ENCODE measurements at regions not wholly inside any gene's neighbourhood (a gene's known extent, or its start where the extent isn't known, plus 50 kb on each side); places are given as distances from the start of the nearest gene placed in this dataset.

GRCh38 chr5:124459984-124460383, 286.5 kb downstream of the ZNF608 start:
- DNase-seq = no peak

GRCh38 chr5:124457901-124458300, 288.5 kb downstream of the ZNF608 start:
- DNase-seq = no peak

- no peak for DNase-seq
Measured at GRCh38 chr5:124457101-124457500, 289.3 kb downstream of the ZNF608 start.

- no peak for DNase-seq
Measured at GRCh38 chr5:124456249-124456648, 290.2 kb downstream of the ZNF608 start.

DNA sequence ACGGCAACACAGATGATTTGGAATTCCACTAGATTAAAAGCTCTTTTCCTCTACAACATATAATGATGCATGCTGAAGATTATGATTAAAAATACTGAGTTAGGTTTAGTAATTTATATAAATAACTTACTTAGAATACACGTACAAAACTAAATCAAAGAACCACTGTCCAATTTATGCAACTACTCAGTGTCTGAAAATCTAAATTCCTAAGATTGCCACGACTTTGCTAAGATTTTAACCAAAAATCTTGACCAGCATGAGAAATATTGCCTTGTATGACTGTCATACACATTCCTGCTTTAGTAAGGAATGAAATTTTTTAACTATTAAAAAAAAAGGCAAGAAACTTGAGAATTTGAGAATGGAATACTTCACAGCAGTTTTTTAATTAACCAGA, 292.4 kb downstream of the ZNF608 start:
- no peak for DNase-seq

- no peak for DNase-seq
Measured at GRCh38 chr5:124453221-124454051, 293.0 kb downstream of the ZNF608 start.

- no peak for DNase-seq
Measured at GRCh38 chr5:124452412-124452811, 294.0 kb downstream of the ZNF608 start.

- no peak for DNase-seq
Measured at GRCh38 chr5:124451721-124452383, 294.6 kb downstream of the ZNF608 start.

DNA sequence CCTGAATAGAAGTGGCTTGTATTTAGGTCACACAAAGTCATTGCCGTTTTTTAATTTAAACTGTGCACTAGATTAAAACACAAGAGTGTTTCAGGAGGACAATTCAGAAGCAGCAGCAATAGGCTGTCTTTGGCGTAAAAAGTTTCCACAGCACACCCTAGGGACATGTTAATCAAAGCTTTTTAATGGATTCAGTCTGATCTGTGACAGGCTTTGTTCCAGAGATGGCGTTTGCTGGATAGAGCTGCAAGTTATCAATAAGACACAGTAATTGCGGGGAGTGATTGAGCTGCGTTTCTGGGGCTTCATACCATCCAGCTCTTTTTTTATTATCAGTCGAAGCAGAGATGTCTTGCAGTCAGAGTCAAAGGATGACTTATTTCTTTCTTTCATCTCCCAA, 300.3 kb downstream of the ZNF608 start:
- DNase-seq = no peak

- no peak for DNase-seq
Measured at GRCh38 chr5:124445070-124445619, 301.3 kb downstream of the ZNF608 start.

GRCh38 chr5:124444147-124444775, 302.2 kb downstream of the ZNF608 start:
- no peak for DNase-seq

DNA sequence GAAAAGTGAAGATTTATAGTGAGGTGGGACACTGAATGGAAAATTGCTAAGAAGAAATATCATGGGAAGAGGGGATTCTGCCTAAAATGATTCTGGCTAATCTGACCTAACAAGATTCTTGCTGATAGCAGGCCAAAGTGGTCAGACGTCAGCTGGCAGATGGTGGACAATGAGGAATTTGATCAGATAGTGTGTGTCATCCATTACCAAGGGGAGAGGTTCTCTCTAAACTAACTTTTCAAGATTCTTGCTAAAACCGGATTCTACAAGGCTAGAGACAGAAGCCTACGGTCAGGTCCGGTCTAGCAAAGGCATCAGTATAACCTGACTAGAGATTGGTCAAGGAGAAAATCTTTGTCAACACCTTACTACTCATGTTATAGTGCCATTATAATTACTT, 306.0 kb downstream of the ZNF608 start:
- DNase-seq = no peak

- DNase-seq = no peak
Measured at GRCh38 chr5:124439609-124440008, 306.8 kb downstream of the ZNF608 start.

- DNase-seq = peak; percentile 56
Measured at GRCh38 chr5:124438903-124439281, 307.5 kb downstream of the ZNF608 start.

- DNase-seq = no peak
Measured at GRCh38 chr5:124438026-124438902, 308.2 kb downstream of the ZNF608 start.

- no peak for DNase-seq
Measured at GRCh38 chr5:124436294-124436693, 310.1 kb downstream of the ZNF608 start.

- no peak for DNase-seq
Measured at GRCh38 chr5:124433170-124433569, 313.3 kb downstream of the ZNF608 start.

DNA sequence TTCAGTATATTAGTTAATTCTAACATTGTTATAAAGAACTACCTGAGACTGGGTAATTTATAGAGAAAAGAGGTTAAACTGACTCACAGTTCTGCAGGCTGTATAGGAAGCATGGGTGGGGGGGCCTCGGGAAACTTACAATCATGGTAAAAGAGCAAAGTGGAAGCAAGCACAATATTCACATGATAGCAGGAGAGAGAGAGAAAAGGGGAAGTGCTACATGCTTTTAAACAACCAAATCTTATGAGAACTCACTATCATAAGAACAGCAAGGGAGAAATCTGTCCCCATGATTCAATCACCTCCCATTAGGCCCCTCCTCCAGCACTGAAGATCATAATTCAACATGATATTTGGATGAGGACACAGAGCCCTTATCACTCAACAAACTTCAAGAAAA, 324.9 kb downstream of the ZNF608 start:
- DNase-seq = no peak

DNA sequence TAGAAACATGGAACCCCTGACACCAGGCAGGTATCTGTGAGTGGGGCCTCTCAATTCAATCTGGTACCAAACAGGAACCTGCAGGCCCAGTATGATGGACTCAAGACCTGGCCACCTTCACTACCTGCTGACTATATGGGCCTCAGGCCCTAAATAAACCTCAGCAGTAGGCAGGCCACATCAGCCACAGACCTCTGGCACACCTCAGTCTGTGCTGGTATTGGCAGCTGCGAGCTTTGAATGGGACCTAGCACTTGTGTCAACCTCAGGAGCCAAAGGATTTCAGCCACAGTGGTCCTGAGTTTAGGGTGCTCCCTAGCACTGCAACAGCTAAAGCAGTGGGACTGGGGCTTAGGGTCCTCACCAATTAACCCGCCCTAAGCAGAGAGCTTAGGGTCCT, 325.5 kb downstream of the ZNF608 start:
- DNase-seq = no peak

DNA sequence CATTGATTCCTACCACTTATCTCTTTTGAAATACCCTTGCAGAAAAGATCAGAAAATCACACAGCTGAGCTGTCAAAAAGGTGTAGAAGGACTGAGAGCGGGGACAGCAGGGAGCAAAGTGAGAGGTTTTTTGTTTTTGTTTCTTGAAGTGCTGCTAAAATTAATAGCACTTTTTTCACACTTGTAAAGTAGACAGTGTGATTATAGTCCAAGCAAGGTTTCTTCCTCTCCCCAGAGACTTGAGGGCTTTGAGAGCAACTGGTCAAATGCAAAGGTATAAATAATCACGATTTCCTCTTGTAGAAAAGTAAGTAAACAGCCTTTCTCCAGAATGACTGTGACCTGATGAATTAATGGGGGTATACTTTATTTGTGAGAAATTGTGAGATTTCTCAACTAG, 326.9 kb downstream of the ZNF608 start:
- no peak for DNase-seq

- DNase-seq = no peak
Measured at GRCh38 chr5:124418390-124418789, 328.0 kb downstream of the ZNF608 start.

DNA sequence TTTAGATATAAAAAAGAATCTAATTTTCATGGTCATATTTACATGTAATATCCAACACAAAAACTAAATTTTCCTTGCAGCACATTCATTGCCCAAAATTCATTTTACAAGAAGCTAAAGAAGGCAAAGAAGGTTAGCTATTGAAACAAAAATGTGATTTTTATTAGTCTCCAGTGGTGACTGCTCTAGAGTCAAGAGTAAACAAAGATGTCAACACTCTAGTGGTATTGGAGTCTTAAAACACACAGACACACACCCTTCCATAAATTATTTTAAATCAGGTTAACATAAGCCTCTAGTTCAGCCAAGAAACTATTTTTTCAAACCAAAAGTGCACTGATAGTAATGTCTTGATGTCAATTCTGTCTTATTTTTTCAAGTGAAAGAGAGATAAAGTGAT, 329.2 kb downstream of the ZNF608 start:
- DNase-seq = no peak

DNA sequence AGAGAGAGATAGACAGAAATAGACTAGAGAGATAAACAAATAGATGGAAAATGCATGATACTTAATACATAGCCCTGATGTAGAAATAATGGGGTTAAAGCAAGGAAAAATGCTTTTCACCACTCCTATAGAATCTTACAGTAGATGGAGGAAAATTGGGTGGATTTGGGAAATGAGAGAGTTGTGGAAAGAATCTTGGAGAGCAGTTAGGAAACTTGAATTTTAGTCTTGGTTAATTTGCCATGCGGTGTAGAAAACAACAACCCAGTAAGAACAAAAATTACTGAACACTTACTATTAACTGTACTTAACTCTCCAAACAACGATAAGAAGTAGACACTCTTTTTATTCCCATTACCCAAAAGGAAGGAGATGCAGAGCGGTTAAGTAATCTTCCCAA, 329.8 kb downstream of the ZNF608 start:
- DNase-seq = no peak

Measured in NCI-H345 (cell line).